ENCODE measurements at regions not wholly inside any gene's neighbourhood (a gene's known extent, or its start where the extent isn't known, plus 50 kb on each side); places are given as distances from the start of the nearest gene placed in this dataset.

DNA sequence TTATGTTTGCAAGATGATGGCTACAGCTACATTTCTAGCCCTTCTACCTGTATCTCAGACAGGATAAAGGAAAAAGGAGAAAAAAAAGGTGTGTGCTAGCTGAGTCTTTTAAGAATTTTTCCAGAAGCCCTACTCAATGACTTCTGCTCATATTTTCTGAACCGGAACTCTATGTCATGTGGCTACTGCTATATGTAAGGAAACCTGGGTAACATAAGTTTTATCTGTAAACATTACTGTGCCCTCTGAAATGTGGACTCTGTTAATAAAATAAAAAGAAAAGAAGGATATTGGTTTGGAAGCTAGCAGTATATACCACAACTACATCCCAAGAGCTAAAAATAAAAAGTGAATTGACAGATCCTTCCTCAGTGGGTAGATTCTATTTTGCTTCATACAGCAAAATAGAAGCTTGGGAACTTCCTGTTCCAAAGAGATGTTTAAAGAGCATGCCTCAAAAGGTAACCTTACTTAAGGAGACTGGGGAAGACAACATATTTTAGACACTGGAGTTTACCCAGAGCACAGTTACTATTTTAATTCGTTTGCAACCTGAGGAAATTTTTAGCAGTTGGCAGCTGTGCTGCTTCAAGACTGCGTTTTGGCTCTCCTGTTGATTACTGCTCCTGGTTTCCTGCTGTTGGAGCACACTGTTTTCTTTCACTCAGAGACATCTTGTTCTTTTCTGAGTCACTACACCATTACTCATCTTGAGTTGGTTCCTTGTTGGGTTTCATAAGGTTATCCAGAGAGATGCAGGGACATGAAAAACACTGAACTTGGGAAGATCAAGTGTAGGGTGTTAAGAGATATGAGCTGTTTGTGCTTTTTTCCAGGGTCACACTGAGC, 280.7 kb downstream of the NFKBIZ start:
- peak; percentile 75 for TF ChIP-seq TOX (CRISPR knock-in tag; IDR thresholded peaks at IDR 0.05; ENCODE audit: borderline replicate concordance)
- TF ChIP-seq GLIS3 (CRISPR knock-in tag; IDR thresholded peaks at IDR 0.05): no peak
- TF ChIP-seq ZC3H10 (CRISPR knock-in tag; IDR thresholded peaks at IDR 0.05): peak; percentile 49; the same call in 1 of the 2 replicates
- ATAC-seq: peak; percentile 94

DNA sequence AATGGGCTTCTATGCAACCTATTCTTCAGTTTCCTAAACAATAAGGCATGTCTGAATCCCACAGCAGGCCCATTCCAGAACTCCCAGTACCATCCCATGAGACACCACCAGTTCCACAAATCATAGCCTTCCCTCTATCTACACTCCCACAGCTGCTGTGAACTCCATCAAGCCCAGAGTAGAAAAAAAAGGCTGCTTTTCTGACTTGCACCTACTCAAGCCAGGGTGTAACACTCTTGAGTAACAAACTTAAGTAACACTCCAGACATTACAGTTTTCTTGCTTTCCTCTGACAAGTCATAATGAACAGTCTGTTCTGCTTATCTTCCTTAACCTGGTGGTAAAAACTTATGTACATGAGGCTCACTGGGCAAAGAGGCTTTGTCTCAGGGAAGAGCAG, 283.1 kb downstream of the NFKBIZ start:
- TF ChIP-seq RARB (CRISPR knock-in tag; IDR thresholded peaks at IDR 0.05) (no peak), PPARA (CRISPR knock-in tag; IDR thresholded peaks at IDR 0.05; ENCODE audit: borderline replicate concordance) (no peak), ZNF565 (CRISPR knock-in tag; conservative IDR thresholded peaks at IDR 0.05; ENCODE audit: low read depth) (no peak), ZNF70 (CRISPR knock-in tag; IDR thresholded peaks at IDR 0.05) (no peak), ARNTL (CRISPR knock-in tag; IDR thresholded peaks at IDR 0.05; ENCODE audit: borderline replicate concordance, low read depth) (no peak), GLIS3 (CRISPR knock-in tag; IDR thresholded peaks at IDR 0.05) (no peak), BACH2 (CRISPR knock-in tag; IDR thresholded peaks at IDR 0.05; ENCODE audit: borderline replicate concordance) (no peak), OSR1 (CRISPR knock-in tag; IDR thresholded peaks at IDR 0.05) (no peak), ISL1 (CRISPR knock-in tag; IDR thresholded peaks at IDR 0.05) (no peak), ZFP3 (CRISPR knock-in tag; IDR thresholded peaks at IDR 0.05) (no peak), TOX (CRISPR knock-in tag; IDR thresholded peaks at IDR 0.05; ENCODE audit: borderline replicate concordance) (no peak)
- TF ChIP-seq, protein P1, sequence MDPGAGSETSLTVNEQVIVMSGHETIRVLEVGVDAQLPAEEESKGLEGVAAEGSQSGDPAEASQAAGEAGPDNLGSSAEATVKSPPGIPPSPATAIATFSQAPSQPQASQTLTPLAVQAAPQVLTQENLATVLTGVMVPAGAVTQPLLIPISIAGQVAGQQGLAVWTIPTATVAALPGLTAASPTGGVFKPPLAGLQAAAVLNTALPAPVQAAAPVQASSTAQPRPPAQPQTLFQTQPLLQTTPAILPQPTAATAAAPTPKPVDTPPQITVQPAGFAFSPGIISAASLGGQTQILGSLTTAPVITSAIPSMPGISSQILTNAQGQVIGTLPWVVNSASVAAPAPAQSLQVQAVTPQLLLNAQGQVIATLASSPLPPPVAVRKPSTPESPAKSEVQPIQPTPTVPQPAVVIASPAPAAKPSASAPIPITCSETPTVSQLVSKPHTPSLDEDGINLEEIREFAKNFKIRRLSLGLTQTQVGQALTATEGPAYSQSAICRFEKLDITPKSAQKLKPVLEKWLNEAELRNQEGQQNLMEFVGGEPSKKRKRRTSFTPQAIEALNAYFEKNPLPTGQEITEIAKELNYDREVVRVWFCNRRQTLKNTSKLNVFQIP (CRISPR knock-in tag; IDR thresholded peaks at IDR 0.05; ENCODE audit: borderline replicate concordance, low read depth): no peak
- TF ChIP-seq, protein P2, sequence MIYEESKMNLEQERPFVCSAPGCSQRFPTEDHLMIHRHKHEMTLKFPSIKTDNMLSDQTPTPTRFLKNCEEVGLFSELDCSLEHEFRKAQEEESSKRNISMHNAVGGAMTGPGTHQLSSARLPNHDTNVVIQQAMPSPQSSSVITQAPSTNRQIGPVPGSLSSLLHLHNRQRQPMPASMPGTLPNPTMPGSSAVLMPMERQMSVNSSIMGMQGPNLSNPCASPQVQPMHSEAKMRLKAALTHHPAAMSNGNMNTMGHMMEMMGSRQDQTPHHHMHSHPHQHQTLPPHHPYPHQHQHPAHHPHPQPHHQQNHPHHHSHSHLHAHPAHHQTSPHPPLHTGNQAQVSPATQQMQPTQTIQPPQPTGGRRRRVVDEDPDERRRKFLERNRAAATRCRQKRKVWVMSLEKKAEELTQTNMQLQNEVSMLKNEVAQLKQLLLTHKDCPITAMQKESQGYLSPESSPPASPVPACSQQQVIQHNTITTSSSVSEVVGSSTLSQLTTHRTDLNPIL (CRISPR knock-in tag; IDR thresholded peaks at IDR 0.05; ENCODE audit: low read depth): no peak
- no peak for ATAC-seq

DNA sequence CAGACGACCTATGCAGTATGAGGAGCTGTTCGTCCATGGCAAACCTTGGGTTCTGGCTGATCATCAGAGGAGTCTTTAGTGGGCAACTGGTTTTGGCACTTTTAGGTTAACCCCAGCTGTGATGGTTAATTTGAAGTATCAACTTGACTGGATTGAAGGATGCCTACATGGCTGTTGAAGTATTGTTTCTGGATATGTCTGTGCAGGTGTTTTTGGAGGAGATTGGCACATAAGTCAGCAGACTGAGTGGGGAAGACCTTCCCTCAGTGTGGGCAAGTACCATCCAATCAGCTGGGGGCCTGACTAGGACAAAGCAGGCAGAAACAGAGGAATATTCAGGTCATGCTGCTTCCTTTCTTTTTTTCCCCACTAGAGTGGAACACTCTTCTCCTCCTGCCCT, 284.1 kb downstream of the NFKBIZ start:
- no peak for ATAC-seq
- TF ChIP-seq, protein P3, sequence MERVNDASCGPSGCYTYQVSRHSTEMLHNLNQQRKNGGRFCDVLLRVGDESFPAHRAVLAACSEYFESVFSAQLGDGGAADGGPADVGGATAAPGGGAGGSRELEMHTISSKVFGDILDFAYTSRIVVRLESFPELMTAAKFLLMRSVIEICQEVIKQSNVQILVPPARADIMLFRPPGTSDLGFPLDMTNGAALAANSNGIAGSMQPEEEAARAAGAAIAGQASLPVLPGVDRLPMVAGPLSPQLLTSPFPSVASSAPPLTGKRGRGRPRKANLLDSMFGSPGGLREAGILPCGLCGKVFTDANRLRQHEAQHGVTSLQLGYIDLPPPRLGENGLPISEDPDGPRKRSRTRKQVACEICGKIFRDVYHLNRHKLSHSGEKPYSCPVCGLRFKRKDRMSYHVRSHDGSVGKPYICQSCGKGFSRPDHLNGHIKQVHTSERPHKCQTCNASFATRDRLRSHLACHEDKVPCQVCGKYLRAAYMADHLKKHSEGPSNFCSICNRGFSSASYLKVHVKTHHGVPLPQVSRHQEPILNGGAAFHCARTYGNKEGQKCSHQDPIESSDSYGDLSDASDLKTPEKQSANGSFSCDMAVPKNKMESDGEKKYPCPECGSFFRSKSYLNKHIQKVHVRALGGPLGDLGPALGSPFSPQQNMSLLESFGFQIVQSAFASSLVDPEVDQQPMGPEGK (CRISPR knock-in tag; IDR thresholded peaks at IDR 0.05; ENCODE audit: borderline replicate concordance): no peak
- TF ChIP-seq ZFP30 (CRISPR knock-in tag; IDR thresholded peaks at IDR 0.05): no peak
- TF ChIP-seq, protein P4, sequence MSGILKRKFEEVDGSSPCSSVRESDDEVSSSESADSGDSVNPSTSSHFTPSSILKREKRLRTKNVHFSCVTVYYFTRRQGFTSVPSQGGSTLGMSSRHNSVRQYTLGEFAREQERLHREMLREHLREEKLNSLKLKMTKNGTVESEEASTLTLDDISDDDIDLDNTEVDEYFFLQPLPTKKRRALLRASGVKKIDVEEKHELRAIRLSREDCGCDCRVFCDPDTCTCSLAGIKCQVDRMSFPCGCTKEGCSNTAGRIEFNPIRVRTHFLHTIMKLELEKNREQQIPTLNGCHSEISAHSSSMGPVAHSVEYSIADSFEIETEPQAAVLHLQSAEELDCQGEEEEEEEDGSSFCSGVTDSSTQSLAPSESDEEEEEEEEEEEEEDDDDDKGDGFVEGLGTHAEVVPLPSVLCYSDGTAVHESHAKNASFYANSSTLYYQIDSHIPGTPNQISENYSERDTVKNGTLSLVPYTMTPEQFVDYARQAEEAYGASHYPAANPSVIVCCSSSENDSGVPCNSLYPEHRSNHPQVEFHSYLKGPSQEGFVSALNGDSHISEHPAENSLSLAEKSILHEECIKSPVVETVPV (CRISPR knock-in tag; IDR thresholded peaks at IDR 0.05): no peak
- no peak for TF ChIP-seq ESRRG (CRISPR knock-in tag; IDR thresholded peaks at IDR 0.05)
- TF ChIP-seq ZNF8 (CRISPR knock-in tag; IDR thresholded peaks at IDR 0.05): no peak

DNA sequence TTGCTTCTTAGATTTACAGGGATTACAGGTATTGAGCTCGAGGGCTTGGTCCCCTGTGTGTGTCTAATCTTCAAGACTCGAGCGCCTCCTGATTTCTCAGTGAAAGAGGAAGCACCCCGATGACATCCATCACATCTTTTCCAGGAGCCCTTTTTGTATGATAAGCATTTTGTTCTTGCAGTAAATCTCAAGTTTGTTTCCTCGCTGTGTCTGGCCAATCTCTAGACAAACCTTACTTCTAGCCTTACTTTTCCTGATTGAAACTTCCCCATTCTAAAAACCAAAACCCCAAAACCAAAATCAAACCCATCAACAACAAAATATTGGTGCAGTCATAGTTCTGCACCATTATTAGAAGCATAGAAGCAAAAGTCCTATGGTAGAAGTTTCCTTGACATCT, 286.0 kb downstream of the NFKBIZ start:
- TF ChIP-seq ISL1 (CRISPR knock-in tag; IDR thresholded peaks at IDR 0.05) (no peak), ARNTL (CRISPR knock-in tag; IDR thresholded peaks at IDR 0.05; ENCODE audit: borderline replicate concordance, low read depth) (no peak), ZNF70 (CRISPR knock-in tag; IDR thresholded peaks at IDR 0.05) (no peak)
- TF ChIP-seq, protein P3 (CRISPR knock-in tag; IDR thresholded peaks at IDR 0.05; ENCODE audit: borderline replicate concordance): no peak
- TF ChIP-seq, protein P5, sequence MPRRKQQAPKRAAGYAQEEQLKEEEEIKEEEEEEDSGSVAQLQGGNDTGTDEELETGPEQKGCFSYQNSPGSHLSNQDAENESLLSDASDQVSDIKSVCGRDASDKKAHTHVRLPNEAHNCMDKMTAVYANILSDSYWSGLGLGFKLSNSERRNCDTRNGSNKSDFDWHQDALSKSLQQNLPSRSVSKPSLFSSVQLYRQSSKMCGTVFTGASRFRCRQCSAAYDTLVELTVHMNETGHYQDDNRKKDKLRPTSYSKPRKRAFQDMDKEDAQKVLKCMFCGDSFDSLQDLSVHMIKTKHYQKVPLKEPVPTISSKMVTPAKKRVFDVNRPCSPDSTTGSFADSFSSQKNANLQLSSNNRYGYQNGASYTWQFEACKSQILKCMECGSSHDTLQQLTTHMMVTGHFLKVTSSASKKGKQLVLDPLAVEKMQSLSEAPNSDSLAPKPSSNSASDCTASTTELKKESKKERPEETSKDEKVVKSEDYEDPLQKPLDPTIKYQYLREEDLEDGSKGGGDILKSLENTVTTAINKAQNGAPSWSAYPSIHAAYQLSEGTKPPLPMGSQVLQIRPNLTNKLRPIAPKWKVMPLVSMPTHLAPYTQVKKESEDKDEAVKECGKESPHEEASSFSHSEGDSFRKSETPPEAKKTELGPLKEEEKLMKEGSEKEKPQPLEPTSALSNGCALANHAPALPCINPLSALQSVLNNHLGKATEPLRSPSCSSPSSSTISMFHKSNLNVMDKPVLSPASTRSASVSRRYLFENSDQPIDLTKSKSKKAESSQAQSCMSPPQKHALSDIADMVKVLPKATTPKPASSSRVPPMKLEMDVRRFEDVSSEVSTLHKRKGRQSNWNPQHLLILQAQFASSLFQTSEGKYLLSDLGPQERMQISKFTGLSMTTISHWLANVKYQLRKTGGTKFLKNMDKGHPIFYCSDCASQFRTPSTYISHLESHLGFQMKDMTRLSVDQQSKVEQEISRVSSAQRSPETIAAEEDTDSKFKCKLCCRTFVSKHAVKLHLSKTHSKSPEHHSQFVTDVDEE (CRISPR knock-in tag; IDR thresholded peaks at IDR 0.05): no peak
- no peak for ATAC-seq
